Nephron progenitor cell (in vitro differentiated cells): ENCODE measurements at regions not wholly inside any gene's neighbourhood (a gene's known extent, or its start where the extent isn't known, plus 50 kb on each side); places are given as distances from the start of the nearest gene placed in this dataset.

Experiments
- DNase-seq: peaks from one replicate; pipeline ENCODE4 v3.0.0; 2021
- H3K27ac Mint-ChIP-seq: 2 replicates; pipeline ENCODE4 v1.8.0; 2021; ENCODE audit warnings: mild to moderate bottlenecking, moderate library complexity, mixed read lengths
- H3K27me3 Mint-ChIP-seq: 2 replicates; pipeline ENCODE4 v1.8.0; 2021; ENCODE audit warnings: mild to moderate bottlenecking, low read depth, mixed read lengths; ENCODE audit not compliant: poor library complexity
- H3K36me3 Mint-ChIP-seq: 2 replicates; pipeline ENCODE4 v1.8.0; 2021; ENCODE audit warnings: low read depth, mixed read lengths
- H3K4me1 Mint-ChIP-seq: 2 replicates; pipeline ENCODE4 v1.8.0; 2021; ENCODE audit warnings: mixed read lengths
- H3K4me3 Mint-ChIP-seq: 2 replicates; pipeline ENCODE4 v1.8.0; 2021; ENCODE audit warnings: mild to moderate bottlenecking, moderate library complexity, mixed read lengths
- H3K9me3 Mint-ChIP-seq: 2 replicates; pipeline ENCODE4 v1.8.0; 2021; ENCODE audit warnings: mild to moderate bottlenecking, moderate library complexity, mixed read lengths
- TF ChIP-seq, protein P1 (sequence below): fragments of 200-600 bp; sonication (generic); IDR thresholded peaks from 2 replicates; pipeline ENCODE4 v1.5.0; 2021; ENCODE audit warnings: antibody characterized with exemption

DNA sequence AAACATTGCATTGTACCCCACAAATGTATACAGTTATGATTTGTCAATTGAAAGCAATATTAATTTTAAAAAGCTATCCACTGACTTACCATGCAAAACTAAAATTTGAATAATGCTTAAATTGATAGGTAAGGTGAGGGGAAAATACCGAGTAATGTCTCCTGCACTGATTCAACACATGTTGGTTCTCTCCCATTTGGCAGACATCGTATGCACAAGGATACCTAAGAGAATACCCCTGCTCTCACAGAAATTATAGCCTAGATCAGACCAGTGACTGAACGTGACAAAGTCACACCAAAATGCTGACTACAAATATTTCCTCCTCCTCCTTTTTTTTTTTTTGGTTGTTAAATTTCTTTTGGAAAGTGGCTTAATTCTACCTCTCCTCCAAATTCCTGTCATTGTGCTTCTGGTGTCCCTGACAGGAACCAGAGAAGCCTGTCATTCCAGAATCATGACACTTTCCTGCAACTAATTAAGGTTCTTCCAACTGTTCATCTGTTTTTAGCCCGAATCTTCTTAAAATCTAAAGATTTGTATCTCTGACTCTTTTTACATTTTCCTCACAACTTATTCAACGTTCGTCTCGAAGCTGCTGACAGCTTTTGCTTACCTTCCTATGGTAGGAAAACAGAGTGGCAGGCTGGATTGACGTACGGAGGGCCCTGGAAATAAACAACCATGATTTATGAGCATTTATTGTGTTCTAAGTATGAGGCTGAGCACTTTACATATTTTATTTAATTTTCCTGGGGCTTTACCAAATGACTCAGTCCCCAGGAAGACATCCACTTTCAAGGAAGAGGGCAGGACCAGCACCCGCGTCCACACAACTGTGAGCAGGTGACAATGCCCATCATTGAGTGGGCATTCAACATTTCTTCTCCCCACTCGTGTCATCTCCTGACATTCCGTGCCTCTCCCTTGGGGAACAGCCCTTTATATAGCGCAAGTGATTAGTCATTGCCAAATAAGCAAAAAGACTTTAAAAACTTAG lies 57.9 kb upstream of the KCNE2 start:
- Mint-ChIP-seq H3K4me1 (no peaks in the 10 kb centered on the region), H3K27me3 (no peaks in the 10 kb centered on the region), H3K4me3 (no peak overlapping the region), H3K27ac (no peak overlapping the region), H3K9me3 (no peaks in the 10 kb centered on the region), H3K36me3 (no peaks in the 10 kb centered on the region)
- no peak for DNase-seq
- TF ChIP-seq, protein P1, sequence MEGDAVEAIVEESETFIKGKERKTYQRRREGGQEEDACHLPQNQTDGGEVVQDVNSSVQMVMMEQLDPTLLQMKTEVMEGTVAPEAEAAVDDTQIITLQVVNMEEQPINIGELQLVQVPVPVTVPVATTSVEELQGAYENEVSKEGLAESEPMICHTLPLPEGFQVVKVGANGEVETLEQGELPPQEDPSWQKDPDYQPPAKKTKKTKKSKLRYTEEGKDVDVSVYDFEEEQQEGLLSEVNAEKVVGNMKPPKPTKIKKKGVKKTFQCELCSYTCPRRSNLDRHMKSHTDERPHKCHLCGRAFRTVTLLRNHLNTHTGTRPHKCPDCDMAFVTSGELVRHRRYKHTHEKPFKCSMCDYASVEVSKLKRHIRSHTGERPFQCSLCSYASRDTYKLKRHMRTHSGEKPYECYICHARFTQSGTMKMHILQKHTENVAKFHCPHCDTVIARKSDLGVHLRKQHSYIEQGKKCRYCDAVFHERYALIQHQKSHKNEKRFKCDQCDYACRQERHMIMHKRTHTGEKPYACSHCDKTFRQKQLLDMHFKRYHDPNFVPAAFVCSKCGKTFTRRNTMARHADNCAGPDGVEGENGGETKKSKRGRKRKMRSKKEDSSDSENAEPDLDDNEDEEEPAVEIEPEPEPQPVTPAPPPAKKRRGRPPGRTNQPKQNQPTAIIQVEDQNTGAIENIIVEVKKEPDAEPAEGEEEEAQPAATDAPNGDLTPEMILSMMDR, result no peak

DNA sequence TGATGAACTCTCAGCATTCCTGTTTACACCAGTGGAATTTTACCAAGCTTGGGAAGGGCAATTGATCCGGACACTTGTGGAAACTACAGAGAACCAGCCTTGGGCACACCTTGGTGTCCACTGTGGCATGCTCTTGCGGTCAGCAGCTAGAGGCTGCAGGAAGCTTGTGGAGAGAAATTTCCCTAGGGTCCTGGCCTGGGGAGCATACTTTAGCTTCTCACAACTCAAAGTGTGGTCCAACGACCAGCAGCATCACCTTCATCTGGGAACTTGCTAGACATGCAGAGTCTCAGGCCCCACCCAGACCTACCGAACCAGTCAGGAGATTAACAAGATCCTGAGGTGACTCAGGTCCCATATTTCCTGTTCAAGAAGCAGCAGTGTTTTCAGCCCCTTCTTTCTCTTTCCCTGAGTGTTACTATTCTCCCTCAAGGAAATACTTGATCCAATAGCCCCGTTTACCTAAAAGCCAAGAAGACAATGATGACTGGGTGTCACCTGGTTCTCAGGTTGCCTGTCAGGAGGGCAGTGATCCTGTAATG lies 55.7 kb upstream of the KCNE2 start:
- peaks cover 5% of the 10 kb centered on the region for H3K9me3 Mint-ChIP-seq
- H3K27me3 Mint-ChIP-seq, result no peaks in the 10 kb centered on the region
- TF ChIP-seq, protein P1, result no peak
- H3K36me3 Mint-ChIP-seq, result no peaks in the 10 kb centered on the region
- H3K4me3 Mint-ChIP-seq, result no peak overlapping the region
- H3K4me1 Mint-ChIP-seq, result no peaks in the 10 kb centered on the region
- H3K27ac Mint-ChIP-seq, result no peak overlapping the region
- DNase-seq, result no peak

DNA sequence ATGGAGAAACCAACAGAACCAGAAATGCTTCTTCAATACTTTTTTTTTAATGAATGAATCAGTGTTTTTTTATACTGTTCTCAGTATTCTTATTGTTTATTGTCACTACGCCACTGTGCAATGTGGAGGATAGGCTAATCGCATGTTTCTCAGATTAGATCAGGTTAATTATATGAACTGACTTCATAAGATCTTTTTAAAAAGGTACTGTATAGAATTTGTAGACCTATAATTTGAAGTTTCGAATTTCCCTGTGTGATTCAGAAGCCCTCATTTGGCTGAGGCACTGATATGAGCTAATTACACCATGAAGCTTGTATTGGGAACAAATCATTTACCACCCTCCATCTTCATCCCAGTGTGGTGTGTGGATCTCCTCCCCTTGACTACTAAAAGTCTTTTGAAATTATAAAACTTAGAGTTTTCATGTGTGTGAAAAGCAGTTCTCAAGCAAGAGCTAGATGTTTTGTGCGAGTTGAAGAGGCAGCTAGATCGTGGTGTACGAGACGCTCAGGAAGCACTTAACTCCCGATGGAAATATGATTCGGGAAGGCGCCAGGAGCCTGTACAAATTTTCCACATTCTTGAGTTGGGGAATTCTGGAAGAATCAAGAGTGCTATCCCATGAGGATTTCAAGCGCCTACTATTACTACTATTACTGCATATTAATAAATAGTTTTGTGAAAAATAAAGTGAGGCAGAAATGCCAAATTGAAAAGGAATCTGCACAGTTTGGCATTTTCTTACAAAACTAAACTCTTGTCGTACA lies 52.1 kb upstream of the KCNE2 start:
- Mint-ChIP-seq H3K4me1 (no peaks in the 10 kb centered on the region), H3K36me3 (no peaks in the 10 kb centered on the region), H3K4me3 (no peak overlapping the region), H3K9me3 (peaks cover 12% of the 10 kb centered on the region), H3K27ac (no peak overlapping the region), H3K27me3 (no peaks in the 10 kb centered on the region)
- TF ChIP-seq, protein P1, result no peak
- no peak for DNase-seq

DNA sequence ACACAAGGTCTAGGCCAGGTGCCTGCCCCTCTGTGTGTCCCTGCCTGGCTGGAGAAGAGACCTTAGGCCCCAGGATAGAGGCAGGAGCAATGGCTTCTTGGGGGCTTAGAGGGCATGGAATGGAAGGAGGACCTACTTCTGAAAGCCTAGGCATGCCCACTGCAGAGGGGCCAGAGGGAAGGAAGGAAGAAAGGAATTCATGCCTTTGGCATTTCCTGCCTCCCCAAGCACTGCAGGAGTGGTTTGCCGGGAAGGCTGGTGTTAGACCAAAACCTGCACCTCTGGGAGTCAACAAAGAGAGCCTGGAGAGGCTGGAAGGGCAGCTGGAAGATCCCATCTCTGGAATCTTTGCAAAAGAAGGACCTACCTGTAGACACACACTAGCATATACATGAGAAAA lies 50.7 kb upstream of the KCNE2 start:
- no peak overlapping the region for H3K27ac Mint-ChIP-seq
- no peaks in the 10 kb centered on the region for H3K36me3 Mint-ChIP-seq
- no peak for DNase-seq
- no peaks in the 10 kb centered on the region for H3K4me1 Mint-ChIP-seq
- TF ChIP-seq, protein P1, result no peak
- peaks cover 12% of the 10 kb centered on the region for H3K9me3 Mint-ChIP-seq
- H3K27me3 Mint-ChIP-seq, result peaks cover under 1% of the 10 kb centered on the region
- no peak overlapping the region for H3K4me3 Mint-ChIP-seq
